SIG-M5 treated with dmso at 0.1 percent for 504 hours (cell line): ENCODE measurements at regions not wholly inside any gene's neighbourhood (a gene's known extent, or its start where the extent isn't known, plus 50 kb on each side); places are given as distances from the start of the nearest gene placed in this dataset.
"Not testable (repeated sequence)": the region's sequence is repeated elsewhere in the genome, so short reads cannot be mapped to it uniquely, and the experiment has no call there.

ENCODE experiments used
- DNase-seq: peaks from one replicate; lab custom pipeline; 2025; ENCODE audit not compliant: unreplicated experiment; lab: John Stamatoyannopoulos, UW

DNA sequence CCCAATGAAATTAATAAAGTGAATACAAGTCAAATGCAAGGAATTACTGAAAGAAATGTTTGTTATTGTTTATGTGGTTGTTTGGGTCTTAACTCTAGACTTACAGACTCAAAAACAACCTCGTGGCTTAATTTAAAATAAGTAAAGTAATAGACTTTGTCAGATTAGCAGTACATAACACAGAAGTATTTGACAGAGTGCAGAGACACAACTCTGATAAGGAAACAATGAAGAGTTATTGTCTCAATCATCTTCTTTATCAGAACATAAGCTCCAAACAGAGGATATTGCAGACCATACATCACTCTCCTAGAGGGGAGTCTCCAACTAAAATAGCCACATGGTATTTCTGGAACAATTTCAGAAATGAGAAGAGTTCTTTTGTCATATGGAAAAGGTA is 487.7 kb upstream of the HS3ST5 start:
- DNase-seq = no peak

- no peak for DNase-seq
These were observed 484.3 kb upstream of the HS3ST5 start for GRCh38 chr6:114827135-114827534.

GRCh38 chr6:114824409-114824808 is 481.6 kb upstream of the HS3ST5 start:
- DNase-seq = no peak

DNA sequence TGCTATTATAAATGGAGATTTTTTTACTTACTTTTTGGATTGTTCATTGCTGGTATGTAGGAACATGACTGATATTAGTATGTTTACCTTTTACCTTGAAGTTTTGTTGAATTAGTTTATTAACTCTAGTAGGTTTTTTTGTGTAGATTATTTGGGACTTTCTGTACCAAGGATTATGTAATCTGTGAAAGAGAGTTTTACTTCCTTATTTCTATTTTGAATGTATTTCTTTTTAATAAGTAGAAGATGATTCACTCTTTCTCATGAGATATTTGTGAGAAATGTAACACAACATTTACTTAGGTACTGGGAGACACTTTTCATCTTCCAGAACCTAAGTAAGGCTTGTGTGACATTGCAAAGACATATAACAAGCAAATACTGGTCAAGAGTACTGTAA is 473.9 kb upstream of the HS3ST5 start:
- no peak for DNase-seq

GRCh38 chr6:114810468-114810867 is 467.6 kb upstream of the HS3ST5 start:
- DNase-seq = no peak

DNA sequence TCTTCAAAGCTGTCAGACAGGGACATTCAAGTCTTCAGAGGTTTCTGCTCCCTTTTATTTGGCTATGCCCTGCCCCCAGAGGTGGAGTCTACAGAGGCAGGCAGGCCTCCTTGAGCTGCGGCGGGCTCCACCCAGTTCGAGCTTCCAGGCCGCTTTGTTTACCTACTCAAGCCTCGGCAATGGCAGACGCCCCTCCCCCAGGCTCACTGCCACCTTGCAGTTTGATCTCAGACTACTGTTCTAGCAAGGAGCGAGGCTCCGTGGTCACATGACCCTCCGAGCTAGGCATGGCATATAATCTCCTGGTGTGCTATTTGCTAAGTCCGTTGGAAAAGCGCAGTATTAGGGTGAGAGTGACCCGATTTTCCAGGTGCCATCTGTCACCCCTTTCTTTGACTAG is 462.6 kb upstream of the HS3ST5 start:
- DNase-seq = not testable (repeated sequence)

GRCh38 chr6:114796576-114796975 is 453.8 kb upstream of the HS3ST5 start:
- no peak for DNase-seq

DNA sequence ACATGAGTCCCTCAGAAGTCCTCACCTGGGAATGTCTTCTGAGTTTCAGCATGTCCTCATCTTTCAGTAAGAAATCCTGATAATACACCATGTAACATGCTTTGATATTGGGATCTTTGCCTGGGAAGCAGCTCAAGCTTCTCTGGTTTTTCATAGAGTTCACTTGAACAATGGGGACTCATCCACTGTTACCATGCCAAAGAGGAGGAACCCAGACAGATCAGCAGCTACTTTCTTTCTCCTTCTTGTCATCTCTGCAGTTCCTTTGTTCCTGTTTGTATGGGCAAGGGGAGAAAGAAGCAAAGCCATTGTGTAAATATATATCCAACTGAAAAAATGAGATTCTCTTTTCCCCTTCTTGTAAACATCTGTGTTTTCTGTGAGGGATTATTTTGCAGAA is 450.6 kb upstream of the HS3ST5 start:
- no peak for DNase-seq

DNA sequence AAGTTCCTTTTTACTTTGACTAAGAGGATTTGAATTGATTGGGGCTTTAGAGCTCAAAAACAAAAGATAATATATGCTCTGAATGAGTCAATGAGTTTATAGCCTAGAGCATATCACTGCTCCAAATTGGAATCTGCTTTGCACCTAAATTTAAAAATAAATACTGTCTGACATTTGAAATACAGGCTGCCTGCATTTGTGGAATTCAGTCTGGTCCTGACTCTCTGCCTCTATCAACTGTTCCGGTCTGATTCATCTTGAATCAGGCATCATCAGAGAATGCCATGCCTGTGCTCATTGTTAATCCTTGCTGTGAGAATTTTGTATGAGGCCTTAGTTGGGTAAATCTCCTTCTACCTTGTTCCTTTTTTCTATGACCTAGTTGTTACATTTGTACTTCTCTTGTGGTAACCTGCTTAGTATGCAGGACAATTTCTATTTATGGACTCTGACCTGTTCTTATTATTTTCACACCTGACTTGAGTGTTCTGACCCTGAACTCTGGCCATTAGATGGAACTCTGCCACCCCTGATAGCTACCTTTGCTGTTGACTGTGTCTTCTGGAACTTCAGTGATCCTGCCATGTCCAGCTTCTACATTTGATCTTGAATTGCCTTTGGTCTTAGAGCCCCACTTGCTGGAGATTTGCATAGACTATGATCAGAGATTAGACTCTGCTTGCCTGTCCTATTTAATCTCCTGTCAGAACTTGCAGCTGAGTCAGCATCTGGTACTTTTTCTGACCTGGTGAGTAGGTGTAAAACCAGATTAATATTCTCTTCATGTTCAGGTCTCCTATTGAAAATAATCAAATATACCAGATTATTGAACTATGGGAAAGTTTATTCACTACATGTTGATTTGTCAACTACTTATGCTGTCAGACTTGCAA is 442.7 kb upstream of the HS3ST5 start:
- DNase-seq = no peak

GRCh38 chr6:114783783-114784182 is 441.0 kb upstream of the HS3ST5 start:
- DNase-seq = no peak

GRCh38 chr6:114783083-114783482 is 440.3 kb upstream of the HS3ST5 start:
- no peak for DNase-seq

DNA sequence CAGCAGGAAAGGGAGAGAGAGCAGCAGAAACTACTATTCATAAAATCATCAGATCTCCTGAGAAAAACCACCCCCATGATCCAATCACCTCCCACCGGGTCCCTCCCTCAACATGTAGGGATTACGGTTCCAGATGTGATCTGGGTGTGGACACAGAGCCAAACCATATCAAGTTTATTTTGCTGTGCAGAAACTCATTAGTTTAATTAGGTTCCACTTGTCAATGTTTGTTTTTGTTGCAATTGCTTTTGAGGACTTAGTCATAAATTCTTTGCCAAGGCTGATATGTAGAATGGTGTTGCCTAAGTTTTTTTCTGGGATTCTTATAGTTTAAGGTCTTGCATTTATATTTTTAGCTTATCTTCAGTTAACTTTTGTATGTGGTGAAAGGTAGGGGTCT is 422.0 kb upstream of the HS3ST5 start:
- DNase-seq = no peak

GRCh38 chr6:114762145-114762544 is 419.3 kb upstream of the HS3ST5 start:
- no peak for DNase-seq

DNA sequence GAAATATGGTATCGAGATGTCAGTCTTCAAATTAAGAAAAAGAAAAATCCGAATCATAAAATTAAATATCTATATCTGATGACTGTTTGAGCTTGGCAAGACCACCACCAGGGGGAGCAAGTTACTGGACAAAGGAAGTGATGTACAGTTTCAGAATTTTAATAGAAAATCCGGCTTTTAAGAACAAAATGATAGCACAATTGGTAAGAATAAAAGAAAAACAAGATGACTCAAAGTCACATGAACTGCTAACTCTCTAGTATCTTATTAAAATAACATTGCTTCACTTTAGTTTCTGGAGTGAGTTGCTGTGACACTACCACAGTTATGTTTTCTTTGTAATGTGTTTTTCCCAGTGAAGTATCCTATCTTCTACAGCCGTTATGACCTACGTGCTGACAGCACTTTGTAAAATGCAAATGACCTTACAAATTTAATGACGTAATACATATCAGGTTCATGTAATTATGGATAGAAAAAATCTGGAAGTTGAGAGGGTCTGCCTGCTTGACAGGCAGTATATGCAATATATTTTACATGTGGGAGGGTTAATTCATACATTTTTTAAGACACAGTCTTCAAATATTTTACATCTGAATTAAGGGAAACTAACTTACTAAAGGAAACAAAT is 405.3 kb upstream of the HS3ST5 start:
- DNase-seq = peak; percentile 21

GRCh38 chr6:114740547-114740946 is 397.7 kb upstream of the HS3ST5 start:
- no peak for DNase-seq

DNA sequence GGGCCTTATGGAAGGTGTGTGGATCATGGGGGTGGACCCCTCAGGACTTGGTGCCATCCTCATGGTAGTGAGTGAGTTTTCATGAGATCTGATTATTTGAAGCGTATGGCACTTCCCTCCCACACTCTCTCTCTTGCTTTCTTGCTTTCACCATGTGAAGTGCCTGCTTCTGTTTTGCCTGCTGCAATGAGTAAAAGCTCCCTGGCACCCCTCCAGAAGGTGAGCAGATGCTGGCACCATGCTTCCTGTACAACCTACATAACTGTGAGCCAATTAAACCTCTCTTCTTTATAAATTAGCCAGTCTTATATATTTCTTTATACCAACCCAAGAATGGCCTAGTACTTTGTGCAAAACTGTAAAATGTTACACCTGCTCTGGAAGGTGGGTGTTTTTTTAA is 396.8 kb upstream of the HS3ST5 start:
- no peak for DNase-seq

- no peak for DNase-seq
These were observed 392.4 kb upstream of the HS3ST5 start for GRCh38 chr6:114735025-114735735.

GRCh38 chr6:114733596-114733995 is 390.8 kb upstream of the HS3ST5 start:
- no peak for DNase-seq

DNA sequence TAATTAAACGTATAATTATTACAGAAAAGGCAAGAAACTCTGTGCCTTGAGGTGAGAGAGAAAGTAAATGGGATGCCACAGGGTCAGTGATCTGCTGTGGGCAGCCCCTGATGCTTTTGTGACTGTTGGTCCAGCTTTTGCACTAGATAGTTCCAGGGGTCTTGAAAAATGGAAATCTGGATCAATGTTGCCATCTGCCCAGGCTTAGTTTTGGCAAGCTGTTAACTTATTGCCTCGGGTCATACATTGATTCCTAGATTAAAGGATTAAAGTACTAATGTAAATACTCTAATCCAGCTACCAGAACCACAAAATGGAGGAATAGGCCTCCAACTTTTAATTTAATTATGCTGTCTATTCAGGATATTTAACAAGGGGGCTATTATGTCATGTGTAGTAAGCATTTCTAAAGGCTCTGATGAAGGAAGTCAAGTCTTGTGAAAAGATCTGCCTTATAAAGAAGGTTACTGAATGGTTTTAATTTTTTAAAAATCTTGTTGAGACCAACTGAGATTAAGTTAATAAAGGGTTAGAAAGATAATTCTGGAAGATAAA is 376.0 kb upstream of the HS3ST5 start:
- no peak for DNase-seq

DNA sequence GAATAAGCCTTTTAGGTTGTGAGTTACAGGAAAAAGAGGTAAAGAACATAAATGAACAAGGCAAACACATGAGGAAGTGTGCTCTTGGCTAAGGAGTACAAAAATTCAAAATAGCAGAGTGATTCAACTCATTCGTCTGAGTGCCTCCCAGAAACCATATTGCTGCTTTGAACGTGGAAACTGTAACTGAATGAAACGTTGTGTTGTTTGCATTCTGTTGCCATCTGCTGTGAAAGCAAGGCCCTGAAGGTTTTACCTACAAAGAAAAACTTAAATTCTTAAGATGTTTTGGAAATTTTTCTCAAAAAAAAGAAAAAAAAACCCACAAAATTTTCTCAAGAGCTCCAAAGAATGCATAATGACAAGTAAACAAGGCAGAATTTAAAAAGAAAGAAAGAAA is 375.4 kb upstream of the HS3ST5 start:
- no peak for DNase-seq

GRCh38 chr6:114714836-114715507 is 372.1 kb upstream of the HS3ST5 start:
- no peak for DNase-seq
